H1 (cell line): ENCODE measurements at regions not wholly inside any gene's neighbourhood (a gene's known extent, or its start where the extent isn't known, plus 50 kb on each side); places are given as distances from the start of the nearest gene placed in this dataset.

ENCODE experiments used
- CTCF ChIA-PET: fragments of 300-600 bp; sonication (Branson Sonifier 250); formaldehyde crosslinking; loops from one replicate; lab custom pipeline; 2021; ENCODE audit not compliant: partially characterized antibody; lab: Charles Lee
- POLR2A ChIA-PET: fragments of 300-600 bp; sonication (Branson Sonifier 250); formaldehyde crosslinking; loops from one replicate; lab custom pipeline; 2021; ENCODE audit warnings: inconsistent platforms; ENCODE audit not compliant: partially characterized antibody; lab: Charles Lee
- DNase-seq, 2 experiments: peaks; one replicate each; pipeline versions ENCODE4 v3.0.0 to v3.0.0-alpha.2; 2010 to 2022; ENCODE audit warnings: low spot score in 2 of 2, low read depth in 1 of 2, mixed read lengths in 1 of 2
- FAIRE-seq: peaks from 2 replicates; lab custom pipeline; 2011; peaks lifted over from hg19 to GRCh38; lab: Jason Lieb, UNC
- H2AFZ ChIP-seq: 2 replicates; pipeline ENCODE4 v1.8.1; 2012; ENCODE audit warnings: low read length, inconsistent platforms
- H2AK5ac ChIP-seq: 2 replicates; pipeline ENCODE4 v1.6.1; 2013; ENCODE audit warnings: low read depth, low read length
- H2BK120ac ChIP-seq: replicated peaks from 2 replicates; pipeline ENCODE3; 2013; ENCODE audit warnings: low read depth, low read length, inconsistent platforms
- H2BK12ac ChIP-seq: 2 replicates; pipeline ENCODE4 v1.6.1; 2013; ENCODE audit warnings: low read depth, low read length
- H2BK15ac ChIP-seq: 2 replicates; pipeline ENCODE4 v1.6.1; 2013; ENCODE audit warnings: low read length
- H2BK20ac ChIP-seq: 2 replicates; pipeline ENCODE4 v1.6.1; 2013; ENCODE audit warnings: low read length
- H2BK5ac ChIP-seq: 2 replicates; pipeline ENCODE4 v1.6.1; 2013; ENCODE audit warnings: low read depth, low read length
- H3K14ac ChIP-seq: 2 replicates; pipeline ENCODE4 v1.6.1; 2013; ENCODE audit warnings: inconsistent platforms; ENCODE audit not compliant: insufficient read length
- H3K18ac ChIP-seq: 2 replicates; pipeline ENCODE4 v1.6.1; 2013; ENCODE audit warnings: low read length; ENCODE audit errors: extremely low read depth
- H3K23ac ChIP-seq: 2 replicates; pipeline ENCODE4 v1.6.1; 2013; ENCODE audit warnings: inconsistent platforms; ENCODE audit not compliant: insufficient read length
- H3K23me2 ChIP-seq: 2 replicates; pipeline ENCODE4 v1.6.1; 2013; ENCODE audit warnings: low read depth, low read length
- H3K27ac ChIP-seq: 2 replicates; pipeline ENCODE4 v1.6.1; 2011; ENCODE audit warnings: low read depth, low read length, inconsistent platforms
- H3K27me3 ChIP-seq, 4 experiments: replicated peaks in 1 of 4; 1 replicate in 1 of 4; 2 replicates in 3 of 4; pipeline versions ENCODE4 v1.6.1 to v1.8.1; 2011 to 2013; ENCODE audit warnings: low read length in 3 of 4, mild to moderate bottlenecking in 3 of 4, inconsistent platforms in 2 of 4, mixed read lengths in 2 of 4, moderate library complexity in 1 of 4; ENCODE audit not compliant: control insufficient read depth in 3 of 4, insufficient read depth in 3 of 4; ENCODE audit errors: extremely low read depth in 1 of 4
- H3K36me3 ChIP-seq, 4 experiments: 2 replicates each; pipeline versions ENCODE4 v1.6.1 to v1.8.1; 2011 to 2013; ENCODE audit warnings: mild to moderate bottlenecking in 4 of 4, low read length in 3 of 4, moderate library complexity in 2 of 4, control low read depth in 1 of 4, inconsistent platforms in 1 of 4; ENCODE audit not compliant: insufficient read depth in 4 of 4, control insufficient read depth in 2 of 4
- H3K4ac ChIP-seq: replicated peaks from 2 replicates; pipeline ENCODE3; 2013; ENCODE audit warnings: low read length, low read depth, mixed read lengths, inconsistent platforms; ENCODE audit not compliant: insufficient read length
- H3K4me1 ChIP-seq, 4 experiments: replicated peaks in 1 of 4; 1 replicate in 1 of 4; 2 replicates in 3 of 4; pipeline versions ENCODE4 v1.6.1 to v1.8.1; 2011 to 2013; ENCODE audit warnings: low read length in 3 of 4, inconsistent platforms in 2 of 4, mixed read lengths in 1 of 4; ENCODE audit not compliant: insufficient read depth in 4 of 4, control insufficient read depth in 3 of 4
- H3K4me2 ChIP-seq, 2 experiments: 2 replicates each; pipeline versions ENCODE4 v1.6.1 to v1.8.1; 2011 to 2013; ENCODE audit warnings: low read depth in 2 of 2, low read length in 2 of 2, control low read depth in 1 of 2, inconsistent platforms in 1 of 2, mild to moderate bottlenecking in 1 of 2; ENCODE audit not compliant: insufficient read depth in 1 of 2
- H3K4me3 ChIP-seq, 4 experiments: fragments of 200-600, 300-600 bp in 1 of 4; sonication (generic), shearing (Covaris generic), sonication (Bioruptor Twin) in 1 of 4; 2 replicates each; pipeline versions ENCODE4 v1.5.1 to v1.8.1; 2011 to 2016; ENCODE audit warnings: low read length in 4 of 4, low read depth in 3 of 4, control low read depth in 2 of 4, inconsistent platforms in 2 of 4, mild to moderate bottlenecking in 2 of 4, mixed read lengths in 1 of 4, moderate library complexity in 1 of 4; ENCODE audit not compliant: insufficient read depth in 2 of 4; ENCODE audit errors: extremely low read depth in 1 of 4
- H3K56ac ChIP-seq: replicated peaks from 2 replicates; pipeline ENCODE3; 2013; ENCODE audit warnings: low read depth, mild to moderate bottlenecking, mixed read lengths, low read length, inconsistent platforms; ENCODE audit not compliant: insufficient read length
- H3K79me1 ChIP-seq: 2 replicates; pipeline ENCODE4 v1.6.1; 2013; ENCODE audit warnings: low read depth, low read length, control low read depth
- H3K79me2 ChIP-seq, 2 experiments: 2 replicates each; pipeline versions ENCODE4 v1.6.1 to v1.8.1; 2012 to 2013; ENCODE audit warnings: low read length in 2 of 2, mild to moderate bottlenecking in 2 of 2, inconsistent platforms in 1 of 2; ENCODE audit not compliant: insufficient read depth in 2 of 2, control insufficient read depth in 1 of 2
- H3K9ac ChIP-seq, 4 experiments: replicated peaks in 1 of 4; 1 replicate in 1 of 4; 2 replicates in 3 of 4; pipeline versions ENCODE4 v1.6.1 to v1.8.1; 2011 to 2013; ENCODE audit warnings: low read depth in 3 of 4, low read length in 3 of 4, control low read depth in 2 of 4, mild to moderate bottlenecking in 2 of 4, moderate library complexity in 2 of 4, inconsistent platforms in 1 of 4; ENCODE audit errors: extremely low read depth in 1 of 4
- H3K9me3 ChIP-seq, 2 experiments: 2 replicates each; pipeline versions ENCODE4 v1.6.1 to v1.8.1; 2012 to 2013; ENCODE audit warnings: mild to moderate bottlenecking in 2 of 2, moderate library complexity in 2 of 2, control low read depth in 1 of 2, inconsistent platforms in 1 of 2, low read depth in 1 of 2, low read length in 1 of 2, mixed read lengths in 1 of 2; ENCODE audit not compliant: insufficient read depth in 2 of 2
- H4K20me1 ChIP-seq, 2 experiments: replicated peaks in 1 of 2; 2 replicates each; pipeline versions ENCODE3 to v1.8.1; 2011 to 2013; ENCODE audit warnings: inconsistent platforms in 2 of 2, low read length in 2 of 2, mild to moderate bottlenecking in 1 of 2; ENCODE audit not compliant: insufficient read depth in 2 of 2, control insufficient read depth in 1 of 2
- H4K5ac ChIP-seq: 2 replicates; pipeline ENCODE4 v1.6.1; 2013; ENCODE audit warnings: low read length, low read depth, mixed read lengths, inconsistent platforms; ENCODE audit not compliant: insufficient read length
- H4K8ac ChIP-seq: 2 replicates; pipeline ENCODE4 v1.8.0; 2013; ENCODE audit warnings: mild to moderate bottlenecking, moderate library complexity, low read length, inconsistent platforms; ENCODE audit not compliant: insufficient read depth; ENCODE audit errors: extremely low read depth
- H4K91ac ChIP-seq: replicated peaks from 2 replicates; pipeline ENCODE3; 2013; ENCODE audit warnings: low read length, mixed read lengths, inconsistent platforms; ENCODE audit not compliant: insufficient read length
- ATF3 ChIP-seq: IDR thresholded peaks from 2 replicates; pipeline ENCODE4 v1.6.1; 2011; ENCODE audit warnings: low read depth, mild to moderate bottlenecking, low read length; ENCODE audit not compliant: insufficient read depth
- CHD2 ChIP-seq: IDR thresholded peaks from 2 replicates; pipeline ENCODE4 v1.6.1; 2012; ENCODE audit warnings: low read length, improper control_type of control experiment
- GABPA ChIP-seq: IDR thresholded peaks from 2 replicates; pipeline ENCODE4 v1.6.1; 2011; ENCODE audit warnings: mild to moderate bottlenecking, low read length, moderate library complexity, borderline replicate concordance; ENCODE audit not compliant: insufficient read depth
- HDAC2 ChIP-seq, 2 experiments: fragments of 300-600 bp in 1 of 2; sonication (generic) in 1 of 2; IDR thresholded peaks; 2 replicates each; pipeline ENCODE4 v1.6.1; 2011 to 2012; ENCODE audit warnings: low read depth in 2 of 2, low read length in 2 of 2, mild to moderate bottlenecking in 2 of 2, moderate library complexity in 2 of 2, borderline replicate concordance in 1 of 2, inconsistent platforms in 1 of 2
- HDAC6 ChIP-seq: IDR thresholded peaks from one replicate; pipeline ENCODE4 v1.7.1; 2012; ENCODE audit warnings: low read depth, mild to moderate bottlenecking, inconsistent platforms, low read length, moderate library complexity
- NANOG ChIP-seq: IDR thresholded peaks from 2 replicates; pipeline ENCODE4 v1.6.1; 2011; ENCODE audit warnings: low read length, low read depth, mild to moderate bottlenecking, inconsistent platforms; ENCODE audit not compliant: insufficient read depth, poor library complexity, severe bottlenecking
- NRF1 ChIP-seq: IDR thresholded peaks from 2 replicates; pipeline ENCODE4 v1.6.1; 2011; ENCODE audit warnings: mild to moderate bottlenecking, low read depth, low read length, improper control_type of control experiment
- POLR2AphosphoS5 ChIP-seq: IDR thresholded peaks from 2 replicates; pipeline ENCODE4 v1.6.1; 2011; ENCODE audit warnings: low read depth, low read length
- RNF2 ChIP-seq: fragments of 200-900, 300-1000 bp; sonication (generic); IDR thresholded peaks from 2 replicates; pipeline ENCODE4 v1.7.1; 2016; ENCODE audit warnings: borderline replicate concordance, low read depth, mild to moderate bottlenecking, antibody characterized with exemption, low read length; ENCODE audit not compliant: poor library complexity, severe bottlenecking; ENCODE audit errors: missing control alignments
- SP4 ChIP-seq: IDR thresholded peaks from 2 replicates; pipeline ENCODE4 v1.6.1; 2012; ENCODE audit warnings: low read length, inconsistent platforms
- TCF12 ChIP-seq: IDR thresholded peaks from 2 replicates; pipeline ENCODE4 v1.6.1; 2011; ENCODE audit warnings: low read depth, mild to moderate bottlenecking, low read length
- TEAD4 ChIP-seq: IDR thresholded peaks from 2 replicates; pipeline ENCODE4 v1.6.1; 2012; ENCODE audit warnings: low read depth, low read length, inconsistent platforms, mixed read lengths
- WGBS, 2 experiments: shearing (Covaris generic) in 1 of 2; methylation state at CpG; one replicate each; pipeline versions ENCODE4 v1.1.6 to v1.1.7; 2013 to 2015; ENCODE audit warnings: low lambda C conversion rate in 2 of 2, mixed read lengths in 2 of 2, inconsistent platforms in 1 of 2, low coverage in 1 of 2, missing lambda C conversion rate in 1 of 2; ENCODE audit not compliant: insufficient replicate concordance in 2 of 2, insufficient coverage in 1 of 2, insufficient read length in 1 of 2; ENCODE audit errors: extremely low coverage in 1 of 2, missing lambda C conversion rate in 1 of 2; 5-methylcytosine and 5-hydroxymethylcytosine counted together

- H3K18ac ChIP-seq = no peak overlapping the region
- no peaks in the 10 kb centered on the region for H3K79me1 ChIP-seq
- H3K27me3 ChIP-seq = no peaks in the 10 kb centered on the region
- no peaks in the 10 kb centered on the region for H3K23me2 ChIP-seq
- no peak overlapping the region for H4K5ac ChIP-seq
- H3K79me2 ChIP-seq = no peaks in the 10 kb centered on the region
- WGBS, 2 experiments = 88% methylated on average over 2 of the region's 2 CpGs; no CpG with 5 or more reads in 1 of the 2 experiments
- H3K14ac ChIP-seq = no peak overlapping the region
- H4K8ac ChIP-seq = no peak overlapping the region
- DNase-seq (no peak), FAIRE-seq (no peak)
- H3K56ac ChIP-seq = no peak overlapping the region
- H3K23ac ChIP-seq = no peak overlapping the region
- no peak overlapping the region for H2BK12ac ChIP-seq
- no peak overlapping the region for H3K4me3 ChIP-seq
- H3K27ac ChIP-seq = no peak overlapping the region
- no peaks in the 10 kb centered on the region for H3K36me3 ChIP-seq
- no peak overlapping the region for H4K91ac ChIP-seq
- POLR2A ChIA-PET = no interaction called here
- H3K4me1 ChIP-seq = no peaks in the 10 kb centered on the region
- H2AK5ac ChIP-seq = no peak overlapping the region
- peaks cover 2 to 6% of the 10 kb centered on the region in 2 experiments; a peak in 2 of 4 replicates for H3K9me3 ChIP-seq
- no peak overlapping the region for H2BK5ac ChIP-seq
- H3K4ac ChIP-seq = no peak overlapping the region
- H2BK15ac ChIP-seq = no peak overlapping the region
- H4K20me1 ChIP-seq = no peaks in the 10 kb centered on the region
- no peak overlapping the region for H2BK120ac ChIP-seq
- no peak overlapping the region for H2AFZ ChIP-seq
- CTCF ChIA-PET = interaction anchor here (0.8 kb wide), 1 partner anchor 41 kb away, joined by 4 read pairs; no protein-coding TSS in a partner anchor
- H3K9ac ChIP-seq = no peak overlapping the region
- no peak overlapping the region for H3K4me2 ChIP-seq
- H2BK20ac ChIP-seq = no peak overlapping the region
- TF ChIP-seq CHD2 (no peak), HDAC6 (no peak), SP4 (no peak), NANOG (no peak), GABPA (no peak), RNF2 (no peak), TEAD4 (no peak), HDAC2 (IDR thresholded peaks at IDR 0.05; ENCODE audit: borderline replicate concordance in 1 of 2, low read depth in 2 of 2, low read length in 2 of 2) (no peak), POLR2AphosphoS5 (no peak), TCF12 (no peak), ATF3 (no peak), NRF1 (no peak)
Measured at GRCh38 chr17:53313746-53314145, 509.0 kb upstream of the KIF2B start.
